Neuronal stem cell (in vitro differentiated cells): ENCODE measurements at regions not wholly inside any gene's neighbourhood (a gene's known extent, or its start where the extent isn't known, plus 50 kb on each side); places are given as distances from the start of the nearest gene placed in this dataset.

Experiments
- DNase-seq: peaks from one replicate; pipeline ENCODE4 v3.0.0-alpha.2; 2013; ENCODE audit warnings: low spot score
- H2AFZ ChIP-seq: one replicate; pipeline ENCODE4 v1.6.1; 2013; ENCODE audit warnings: mild to moderate bottlenecking, low read length, inconsistent platforms
- H2AK5ac ChIP-seq: 2 replicates; pipeline ENCODE4 v1.6.1; 2013; ENCODE audit warnings: low read depth, mild to moderate bottlenecking, inconsistent platforms, low read length, moderate library complexity, mixed read lengths
- H2BK120ac ChIP-seq: 2 replicates; pipeline ENCODE4 v1.6.1; 2013; ENCODE audit warnings: low read depth, mild to moderate bottlenecking, inconsistent platforms, low read length, moderate library complexity, mixed read lengths
- H2BK12ac ChIP-seq: one replicate; pipeline ENCODE4 v1.6.1; 2013; ENCODE audit warnings: low read length, inconsistent platforms
- H2BK15ac ChIP-seq: 2 replicates; pipeline ENCODE4 v1.6.1; 2013; ENCODE audit warnings: mild to moderate bottlenecking, low read length, inconsistent platforms, mixed read lengths
- H2BK5ac ChIP-seq: one replicate; pipeline ENCODE4 v1.6.1; 2013; ENCODE audit warnings: inconsistent platforms, mild to moderate bottlenecking, low read length, moderate library complexity
- H3K14ac ChIP-seq: one replicate; pipeline ENCODE4 v1.6.1; 2013; ENCODE audit warnings: low read length, inconsistent platforms
- H3K18ac ChIP-seq: 2 replicates; pipeline ENCODE4 v1.6.1; 2013; ENCODE audit warnings: low read length, inconsistent platforms
- H3K23ac ChIP-seq: 2 replicates; pipeline ENCODE4 v1.6.1; 2013; ENCODE audit warnings: low read depth, mild to moderate bottlenecking, mixed read lengths, low read length, inconsistent platforms; ENCODE audit not compliant: poor library complexity
- H3K27ac ChIP-seq: replicated peaks from 3 replicates; pipeline ENCODE4 v1.5.1; 2013; ENCODE audit warnings: low read length, inconsistent platforms
- H3K27me3 ChIP-seq, 3 experiments: 2 replicates each; pipeline ENCODE4 v1.6.1; 2013; ENCODE audit warnings: low read length in 3 of 3, mild to moderate bottlenecking in 2 of 3, inconsistent platforms in 1 of 3, low read depth in 1 of 3, mixed read lengths in 1 of 3, moderate library complexity in 1 of 3; ENCODE audit not compliant: control insufficient read depth in 3 of 3, insufficient read depth in 3 of 3
- H3K36me3 ChIP-seq, 2 donors: replicated peaks in 1 of 2; 2 replicates each; pipeline ENCODE4 v1.6.1; 2013; ENCODE audit warnings: low read length in 2 of 2; ENCODE audit not compliant: control insufficient read depth in 2 of 2, insufficient read depth in 2 of 2
- H3K4ac ChIP-seq: 2 replicates; pipeline ENCODE4 v1.6.1; 2013; ENCODE audit warnings: inconsistent platforms, mild to moderate bottlenecking, low read length, moderate library complexity
- H3K4me1 ChIP-seq, 2 donors: 1 replicate in 1 of 2; 2 replicates in 1 of 2; pipeline ENCODE4 v1.6.1; 2013; ENCODE audit warnings: low read length in 2 of 2, low read depth in 1 of 2; ENCODE audit not compliant: control insufficient read depth in 2 of 2, insufficient read depth in 1 of 2
- H3K4me2 ChIP-seq: one replicate; pipeline ENCODE4 v1.6.1; 2013; ENCODE audit warnings: mild to moderate bottlenecking, low read length, inconsistent platforms; ENCODE audit not compliant: insufficient read depth, poor library complexity, severe bottlenecking
- H3K4me3 ChIP-seq, 2 donors: 2 replicates each; pipeline ENCODE4 v1.5.1; 2013; ENCODE audit warnings: low read length in 2 of 2, mild to moderate bottlenecking in 2 of 2, inconsistent platforms in 1 of 2, moderate library complexity in 1 of 2
- H3K79me1 ChIP-seq: one replicate; pipeline ENCODE4 v1.6.1; 2013; ENCODE audit warnings: low read depth, mild to moderate bottlenecking, inconsistent platforms, low read length, moderate library complexity
- H3K9ac ChIP-seq: one replicate; pipeline ENCODE4 v1.6.1; 2013; ENCODE audit warnings: mild to moderate bottlenecking, low read depth, low read length, inconsistent platforms; ENCODE audit not compliant: poor library complexity
- H3K9me3 ChIP-seq, 2 donors: replicated peaks in 1 of 2; 2 replicates each; pipeline versions ENCODE3 to v1.6.1; 2013; ENCODE audit warnings: low read length in 2 of 2, mild to moderate bottlenecking in 2 of 2, inconsistent platforms in 1 of 2, low read depth in 1 of 2, mixed read lengths in 1 of 2, moderate library complexity in 1 of 2; ENCODE audit not compliant: control insufficient read depth in 2 of 2, insufficient read depth in 1 of 2
- H4K8ac ChIP-seq: one replicate; pipeline ENCODE4 v1.6.1; 2013; ENCODE audit warnings: low read depth, mild to moderate bottlenecking, inconsistent platforms, low read length, moderate library complexity
- H4K91ac ChIP-seq: one replicate; pipeline ENCODE4 v1.6.1; 2013; ENCODE audit warnings: low read length, low read depth, mild to moderate bottlenecking, inconsistent platforms; ENCODE audit not compliant: poor library complexity
- WGBS, 2 donors: extraction: QIAGEN DNeasy Blood & Tissue Kit; methylation state at CpG; one replicate each; pipeline ENCODE4 v1.1.7; 2013; ENCODE audit warnings: missing lambda C conversion rate in 2 of 2, mixed read lengths in 1 of 2; ENCODE audit not compliant: insufficient read length in 2 of 2, insufficient replicate concordance in 1 of 2; ENCODE audit errors: extremely low coverage in 2 of 2; 5-methylcytosine and 5-hydroxymethylcytosine counted together

GRCh38 chr2:129002751-129003150 lies 684.1 kb upstream of the HS6ST1 start:
- no peak for DNase-seq
- no peak overlapping the region for H2BK120ac ChIP-seq
- H3K23ac ChIP-seq, result no peak overlapping the region
- H2AK5ac ChIP-seq, result no peak overlapping the region
- H4K91ac ChIP-seq, result no peak overlapping the region
- H2BK5ac ChIP-seq, result no peak overlapping the region
- H3K4ac ChIP-seq, result no peak overlapping the region
- H3K4me1 ChIP-seq, result no peaks in the 10 kb centered on the region
- no CpG with 5 or more reads among the region's 3 CpGs for WGBS, 2 donors
- H3K4me3 ChIP-seq, result no peak overlapping the region
- no peak overlapping the region for H3K4me2 ChIP-seq
- H3K27ac ChIP-seq, result no peak overlapping the region
- no peak overlapping the region for H2BK15ac ChIP-seq
- H3K79me1 ChIP-seq, result no peaks in the 10 kb centered on the region
- H3K18ac ChIP-seq, result no peak overlapping the region
- H2AFZ ChIP-seq, result no peak overlapping the region
- H3K9me3 ChIP-seq, result peaks cover 0 to 2% of the 10 kb centered on the region in 2 donors
- peaks cover 0 to 3% (median 0%) of the 10 kb centered on the region in 3 experiments for H3K27me3 ChIP-seq
- H3K14ac ChIP-seq, result no peak overlapping the region
- no peak overlapping the region for H4K8ac ChIP-seq
- no peak overlapping the region for H2BK12ac ChIP-seq
- no peaks in the 10 kb centered on the region for H3K36me3 ChIP-seq
- H3K9ac ChIP-seq, result no peak overlapping the region

- Histone ChIP-seq H2BK12ac (no peak overlapping the region), H3K79me1 (no peaks in the 10 kb centered on the region), H3K4me3 (no peak overlapping the region), H3K9me3 (peaks cover 0 to 2% of the 10 kb centered on the region in 2 donors), H2BK120ac (no peak overlapping the region), H4K91ac (no peak overlapping the region), H3K27ac (no peak overlapping the region), H3K14ac (no peak overlapping the region), H3K27me3 (peaks cover 0 to 3% (median 0%) of the 10 kb centered on the region in 3 experiments), H4K8ac (no peak overlapping the region), H3K23ac (no peak overlapping the region), H2BK15ac (no peak overlapping the region), H3K4me2 (no peak overlapping the region), H2BK5ac (no peak overlapping the region), H2AFZ (no peak overlapping the region), H3K4ac (no peak overlapping the region), H2AK5ac (no peak overlapping the region), H3K9ac (no peak overlapping the region), H3K36me3 (no peaks in the 10 kb centered on the region), H3K18ac (no peak overlapping the region), H3K4me1 (no peaks in the 10 kb centered on the region)
- WGBS, 2 donors, result no CpG with 5 or more reads among the region's 5 CpGs
- no peak for DNase-seq
Measured at GRCh38 chr2:129004485-129004884, 685.8 kb upstream of the HS6ST1 start.

GRCh38 chr2:129004940-129005490 lies 686.3 kb upstream of the HS6ST1 start:
- Histone ChIP-seq H3K27me3 (peaks cover 0 to 3% (median 0%) of the 10 kb centered on the region in 3 experiments), H3K79me1 (no peaks in the 10 kb centered on the region), H2BK12ac (no peak overlapping the region), H3K4me3 (peak overlapping the region in 1 of 2 donors; percentile 35), H2BK5ac (no peak overlapping the region), H2BK120ac (no peak overlapping the region), H2AFZ (no peak overlapping the region), H3K9me3 (peaks cover 0 to 2% of the 10 kb centered on the region in 2 donors), H3K18ac (peak overlapping the region; percentile 28), H3K4me1 (no peaks in the 10 kb centered on the region), H3K4ac (no peak overlapping the region), H3K27ac (no peak overlapping the region), H4K91ac (no peak overlapping the region), H3K4me2 (no peak overlapping the region), H3K36me3 (no peaks in the 10 kb centered on the region), H3K9ac (no peak overlapping the region), H2BK15ac (no peak overlapping the region), H2AK5ac (no peak overlapping the region), H3K14ac (no peak overlapping the region), H3K23ac (no peak overlapping the region), H4K8ac (no peak overlapping the region)
- DNase-seq, result no peak
- WGBS, 2 donors, result no CpG with 5 or more reads among the region's 4 CpGs

- no peak for DNase-seq
- H2AFZ ChIP-seq, result no peak overlapping the region
Measured at GRCh38 chr2:129006135-129006886, 687.6 kb upstream of the HS6ST1 start.

More at GRCh38 chr2:129006135-129006886, 687.6 kb upstream of the HS6ST1 start:
- WGBS, 2 donors, result no CpG with 5 or more reads among the region's 19 CpGs
- Histone ChIP-seq H2BK120ac (no peak overlapping the region), H3K27me3 (peaks cover 0 to 3% (median 0%) of the 10 kb centered on the region in 3 experiments), H3K36me3 (no peaks in the 10 kb centered on the region), H3K4ac (no peak overlapping the region), H4K8ac (no peak overlapping the region), H3K18ac (no peak overlapping the region), H3K23ac (no peak overlapping the region), H2BK12ac (no peak overlapping the region), H3K4me3 (no peak overlapping the region), H3K79me1 (no peaks in the 10 kb centered on the region), H3K27ac (no peak overlapping the region), H3K9ac (no peak overlapping the region), H2AK5ac (no peak overlapping the region), H2BK15ac (no peak overlapping the region), H3K4me2 (no peak overlapping the region), H4K91ac (no peak overlapping the region), H3K9me3 (peaks cover 0 to 2% of the 10 kb centered on the region in 2 donors), H3K14ac (no peak overlapping the region), H2BK5ac (no peak overlapping the region), H3K4me1 (no peaks in the 10 kb centered on the region)
